Hepatocyte (in vitro differentiated cells): ENCODE measurements at regions not wholly inside any gene's neighbourhood (a gene's known extent, or its start where the extent isn't known, plus 50 kb on each side); places are given as distances from the start of the nearest gene placed in this dataset.

Source experiments
- CTCF ChIP-seq: fragments of 200-600 bp; sonication (generic); IDR thresholded peaks from 2 replicates; pipeline ENCODE4 v1.5.1; 2016; ENCODE audit warnings: antibody characterized with exemption, mild to moderate bottlenecking; ENCODE audit not compliant: poor library complexity
- EZH2 ChIP-seq: fragments of 200-600 bp; sonication (generic); IDR thresholded peaks from 2 replicates; pipeline ENCODE4 v1.6.1; 2016; ENCODE audit warnings: antibody characterized with exemption, mild to moderate bottlenecking, borderline replicate concordance

GRCh38 chr3:61450866-61451265 is 110.5 kb upstream of the PTPRG start:
- no peak for TF ChIP-seq CTCF
- no peak for TF ChIP-seq EZH2
